K562 (cell line): ENCODE measurements at regions not wholly inside any gene's neighbourhood (a gene's known extent, or its start where the extent isn't known, plus 50 kb on each side); places are given as distances from the start of the nearest gene placed in this dataset.

Experiments
- ATAC-seq: fragments of 200-7000 bp; cut with Tn5 transposase; 3 replicates; pipeline ENCODE4 v1.9.1; 2020; ENCODE audit warnings: moderate library complexity
- BruUV-seq: library from RNA; stranded (reverse); fragments of 400-500 nt; replicated peaks from 2 replicates; lab custom pipeline; 2021; lab: Mats Ljungman, UMichigan
- CTCF ChIA-PET: fragments of 300-600 bp; formaldehyde crosslinking; extraction: SDS; loops from one replicate; lab custom pipeline; 2021; ENCODE audit warnings: low intra/inter-chr PET ratio; lab: Yijun Ruan, JAX
- POLR2A ChIA-PET: fragments of 300-600, 350-650 bp; sonication (Branson Sonifier 250); formaldehyde crosslinking; extraction: SDS; loops from one replicate; lab custom pipeline; 2021; ENCODE audit warnings: antibody characterized with exemption, inconsistent platforms; lab: Yijun Ruan, JAX
- DNase-seq, 4 experiments: peaks; one replicate each; pipeline versions ENCODE4 v3.0.0 to v3.0.0-alpha.2; 2011 to 2018; ENCODE audit warnings: low spot score in 3 of 4, mixed read lengths in 3 of 4; ENCODE audit errors: extremely low read depth in 1 of 4
- FAIRE-seq: peaks from 2 replicates; lab custom pipeline; 2011; peaks lifted over from hg19 to GRCh38; lab: Jason Lieb, UNC
- H2AFZ ChIP-seq: 2 replicates; pipeline ENCODE4 v1.6.0; 2011; ENCODE audit warnings: low read depth, low read length, control low read depth, inconsistent platforms
- H3K27ac ChIP-seq: fragments of 200-600 bp; 3 replicates; pipeline ENCODE4 v1.8.0; 2011; ENCODE audit warnings: low read depth, mild to moderate bottlenecking, control low read depth, inconsistent platforms, low read length, moderate library complexity, mixed read lengths; ENCODE audit errors: extremely low read depth
- H3K27me3 ChIP-seq, 2 experiments: fragments of 300-600 bp in 1 of 2; 2 replicates in 1 of 2; 3 replicates in 1 of 2; pipeline versions ENCODE4 v1.6.0 to v1.8.0; 2011; ENCODE audit warnings: inconsistent platforms in 2 of 2, low read length in 2 of 2, mild to moderate bottlenecking in 1 of 2, mixed read lengths in 1 of 2, moderate library complexity in 1 of 2; ENCODE audit not compliant: control insufficient read depth in 2 of 2, insufficient read depth in 2 of 2
- H3K36me3 ChIP-seq: fragments of 300-600 bp; 3 replicates; pipeline ENCODE4 v1.8.0; 2011; ENCODE audit warnings: mild to moderate bottlenecking, low read length, inconsistent platforms; ENCODE audit not compliant: control insufficient read depth, insufficient read depth
- H3K4me1 ChIP-seq, 2 experiments: fragments of 200-600 bp in 1 of 2; replicated peaks in 1 of 2; 2 replicates in 1 of 2; 3 replicates in 1 of 2; pipeline versions ENCODE4 v1.5.1 to v1.8.0; 2011; ENCODE audit warnings: inconsistent platforms in 2 of 2, low read length in 2 of 2, mild to moderate bottlenecking in 1 of 2, mixed read lengths in 1 of 2, moderate library complexity in 1 of 2; ENCODE audit not compliant: control insufficient read depth in 2 of 2, insufficient read depth in 2 of 2
- H3K4me2 ChIP-seq: 2 replicates; pipeline ENCODE4 v1.6.1; 2011; ENCODE audit warnings: low read length, control low read depth, inconsistent platforms, mixed read lengths; ENCODE audit not compliant: insufficient read depth
- H3K4me3 ChIP-seq: fragments of 200-600 bp; sonication (generic), shearing (Covaris generic); 2 replicates; pipeline ENCODE4 v1.5.1; 2016; ENCODE audit warnings: control low read depth, inconsistent platforms
- H3K79me2 ChIP-seq: fragments of 200-600 bp; 3 replicates; pipeline ENCODE4 v1.8.0; 2011; ENCODE audit warnings: low read length, inconsistent platforms; ENCODE audit not compliant: control insufficient read depth, insufficient read depth
- H3K9ac ChIP-seq, 2 experiments: 2 replicates each; pipeline versions ENCODE4 v1.6.0 to v1.6.1; 2011; ENCODE audit warnings: low read depth in 2 of 2, low read length in 2 of 2, control low read depth in 1 of 2, inconsistent platforms in 1 of 2, mild to moderate bottlenecking in 1 of 2, mixed read lengths in 1 of 2; ENCODE audit not compliant: insufficient read depth in 1 of 2
- H3K9me1 ChIP-seq: one replicate; pipeline ENCODE4 v1.6.0; 2011; ENCODE audit warnings: inconsistent platforms, mild to moderate bottlenecking, low read length, moderate library complexity; ENCODE audit not compliant: control insufficient read depth, insufficient read depth
- H3K9me3 ChIP-seq: replicated peaks from 2 replicates; pipeline ENCODE4 v1.5.1; 2011; ENCODE audit warnings: low read depth, low read length, inconsistent platforms; ENCODE audit not compliant: control insufficient read depth, insufficient read depth
- H4K20me1 ChIP-seq: replicated peaks from 2 replicates; pipeline ENCODE4 v1.6.1; 2011; ENCODE audit warnings: low read length, inconsistent platforms, mixed read lengths; ENCODE audit not compliant: control insufficient read depth, insufficient read depth
- ATF3 ChIP-seq, 2 experiments: fragments of 450-650 bp in 1 of 2; sonication (generic) in 1 of 2; formaldehyde crosslinking in 1 of 2; IDR thresholded peaks in 1 of 2; conservative IDR thresholded peaks in 1 of 2; 2 replicates each; pipeline versions ENCODE4 v1.6.1 to v1.8.1; 2016 to 2023; ENCODE audit warnings: mild to moderate bottlenecking in 2 of 2, moderate library complexity in 2 of 2, inconsistent platforms in 1 of 2, missing genetic modification reagents in 1 of 2
- BCLAF1 ChIP-seq, 2 experiments: fragments of 450-650 bp in 1 of 2; IDR thresholded peaks; 2 replicates each; pipeline ENCODE4 v1.6.1; 2011 to 2017; ENCODE audit warnings: low read depth in 2 of 2, antibody characterized with exemption in 1 of 2, borderline replicate concordance in 1 of 2, low read length in 1 of 2, mild to moderate bottlenecking in 1 of 2, mixed read lengths in 1 of 2; ENCODE audit not compliant: control insufficient read depth in 1 of 2
- ELK3 ChIP-seq: fragments of 450-650 bp; formaldehyde crosslinking; IDR thresholded peaks from 2 replicates; pipeline ENCODE4 v1.4.0; 2020; ENCODE audit warnings: mild to moderate bottlenecking
- GATA2 ChIP-seq: sonication (generic); formaldehyde crosslinking; IDR thresholded peaks from 2 replicates; pipeline ENCODE4 v1.4.0; 2020; ENCODE audit warnings: mild to moderate bottlenecking, missing genetic modification reagents
- KLF16 ChIP-seq: IDR thresholded peaks from 2 replicates; pipeline ENCODE4 v1.6.1; 2016; ENCODE audit warnings: antibody characterized with exemption
- MEF2A ChIP-seq: IDR thresholded peaks from 2 replicates; pipeline ENCODE4 v1.6.1; 2011; ENCODE audit warnings: low read depth, mild to moderate bottlenecking, low read length, moderate library complexity; ENCODE audit not compliant: control insufficient read depth
- MTA3 ChIP-seq: fragments of 450-650 bp; formaldehyde crosslinking; IDR thresholded peaks from 2 replicates; pipeline ENCODE4 v1.6.1; 2017; ENCODE audit warnings: mild to moderate bottlenecking, borderline replicate concordance
- SNAPC5 ChIP-seq: fragments of 250-450 bp; sonication (Bioruptor Pico); IDR thresholded peaks from 2 replicates; pipeline ENCODE4 v1.8.0; 2021; ENCODE audit warnings: moderate library complexity, mild to moderate bottlenecking, inconsistent platforms
- ZBTB43 ChIP-seq: sonication (generic); formaldehyde crosslinking; IDR thresholded peaks from 2 replicates; pipeline ENCODE4 v1.8.0; 2023; ENCODE audit warnings: mild to moderate bottlenecking, missing genetic modification reagents
- ZBTB8A ChIP-seq: fragments of 450-650 bp; IDR thresholded peaks from 2 replicates; pipeline ENCODE4 v1.6.1; 2018; ENCODE audit warnings: mild to moderate bottlenecking, moderate library complexity; ENCODE audit not compliant: partially characterized antibody
- ZNF174 ChIP-seq: fragments of 250-450 bp; sonication (Bioruptor Pico); IDR thresholded peaks from 2 replicates; pipeline ENCODE4 v1.4.0; 2020; ENCODE audit warnings: mild to moderate bottlenecking
- ZNF740 ChIP-seq, 3 experiments: fragments of 200-800 bp in 1 of 3; sonication (Bioruptor generic) in 1 of 3; sonication (generic) in 1 of 3; formaldehyde crosslinking in 1 of 3; IDR thresholded peaks; 2 replicates each; pipeline versions ENCODE4 v1.6.1 to v1.8.0; 2016 to 2022; ENCODE audit warnings: mild to moderate bottlenecking in 2 of 3, missing compliant biosample characterization in 2 of 3, missing genetic modification characterization in 2 of 3, missing genetic modification reagents in 1 of 3
- WGBS: fragments of 100-300 bp; shearing (Covaris generic); methylation state at CpG from one replicate; pipeline ENCODE4 v1.1.6; 2016; ENCODE audit warnings: low coverage, mixed read lengths; ENCODE audit not compliant: insufficient coverage; ENCODE audit errors: missing lambda C conversion rate; 5-methylcytosine and 5-hydroxymethylcytosine counted together
- in situ Hi-C: fragments of 300-500 bp; cut with MboI; formaldehyde crosslinking; loops from 4 replicates; pipeline ENCODE4 v1.15.0; 2018; ENCODE audit warnings: inconsistent platforms, mixed read lengths
- intact Hi-C: fragments of 100-400 bp; cut with micrococcal nuclease; formaldehyde crosslinking; loops from 2 replicates; pipeline ENCODE4 v1.14.2; 2022

GRCh38 chr22:34010259-34010658 lies 90.0 kb upstream of the LARGE1 start (continued):
- no peak for TF ChIP-seq ELK3 (CRISPR knock-in tag)
- TF ChIP-seq KLF16 = no peak
- TF ChIP-seq ZBTB8A = no peak
- no peak for TF ChIP-seq BCLAF1 (IDR thresholded peaks at IDR 0.05; ENCODE audit: borderline replicate concordance in 1 of 2, control insufficient read depth in 1 of 2, low read depth in 2 of 2, low read length in 1 of 2)
- TF ChIP-seq MTA3 = no peak
- no peak for TF ChIP-seq ZNF174
- TF ChIP-seq, all 486 proteins: peak for 0

- H3K79me2 ChIP-seq = no peaks in the 10 kb centered on the region
- no TSS peak for BruUV-seq
- ChIA-PET CTCF (no interaction called here), POLR2A (no interaction called here)
- no peak overlapping the region for H2AFZ ChIP-seq
- no peak overlapping the region for H3K4me3 ChIP-seq
- WGBS = 4% methylated on average over 3 of the region's 3 CpGs
- H3K9ac ChIP-seq = no peak overlapping the region
- no peaks in the 10 kb centered on the region for H3K36me3 ChIP-seq
- no peaks in the 10 kb centered on the region for H4K20me1 ChIP-seq
- H3K9me3 ChIP-seq = no peaks in the 10 kb centered on the region
- DNase-seq (no peak), ATAC-seq (no peak), FAIRE-seq (no peak)
- intact Hi-C loops = no loop called here
- no peaks in the 10 kb centered on the region for H3K27me3 ChIP-seq
- H3K4me1 ChIP-seq = no peaks in the 10 kb centered on the region
- H3K9me1 ChIP-seq = no peaks in the 10 kb centered on the region
- in situ Hi-C loops = no loop called here
- no peak overlapping the region for H3K27ac ChIP-seq
- no peak overlapping the region for H3K4me2 ChIP-seq
- TF ChIP-seq ZNF740 (CRISPR knock-in tag; IDR thresholded peaks at IDR 0.05) = no peak
- no peak for TF ChIP-seq ZNF740 (tag; IDR thresholded peaks at IDR 0.05)
- TF ChIP-seq GATA2 (CRISPR knock-in tag) = no peak
- TF ChIP-seq MEF2A = no peak
- TF ChIP-seq ATF3 (IDR thresholded peaks at IDR 0.05) = no peak
- no peak for TF ChIP-seq ATF3 (CRISPR knock-in tag; conservative IDR thresholded peaks at IDR 0.05)
- no peak for TF ChIP-seq SNAPC5 (CRISPR knock-in tag)
- no peak for TF ChIP-seq ZBTB43 (CRISPR knock-in tag)
These were observed 95.4 kb upstream of the LARGE1 start for GRCh38 chr22:34015642-34016041.
